ENCODE measurements at regions not wholly inside any gene's neighbourhood (a gene's known extent, or its start where the extent isn't known, plus 50 kb on each side); places are given as distances from the start of the nearest gene placed in this dataset.

- peak overlapping the region in 5 of 9 donors; percentile 19 to 76 (median 67) for H3K27ac Mint-ChIP-seq
- no peak overlapping the region for H3K27ac ChIP-seq (ENCODE audit: low read depth, low read length)
- DNase-seq (peak in 5 of 9 donors; percentile 18 to 35 (median 20)), ATAC-seq (no peak)
- ChIA-PET CTCF (interaction anchor here (1.0 to 1.5 kb wide), 2 partner anchors 50 to 500 kb away, joined by 3 read pairs; no protein-coding TSS in a partner anchor), POLR2A (interaction anchor here (1.0 to 1.1 kb wide), 2 partner anchors 8 to 15 kb away, joined by 3 read pairs; no protein-coding TSS in a partner anchor)
- intact Hi-C loops (cut with micrococcal nuclease): loop anchor here in 1 of 2 donors (5.0 kb wide), 3 partner anchors 51 to 149 kb away; no protein-coding TSS in a partner anchor
- H3K4me3 Mint-ChIP-seq: peak overlapping the region; percentile 26 to 84 (median 70)
- peak overlapping the region; percentile 23 for H3K4me3 ChIP-seq (ENCODE audit: low read length)
- no peaks in the 10 kb centered on the region for H3K27me3 ChIP-seq (ENCODE audit: control insufficient read depth in 2 of 2, insufficient read depth in 2 of 2, low read length in 2 of 2)
- H3K9me3 ChIP-seq (ENCODE audit: control insufficient read depth in 2 of 3, low read length in 3 of 3): no peaks in the 10 kb centered on the region
- H3K27me3 Mint-ChIP-seq: peaks cover 0 to 16% (median 0%) of the 10 kb centered on the region in 5 donors
- peaks cover 43 to 49% of the 10 kb centered on the region in 2 donors for H3K4me1 ChIP-seq (ENCODE audit: control insufficient read depth in 2 of 2, insufficient read depth in 2 of 2, low read length in 2 of 2)
- H3K9me3 Mint-ChIP-seq: no peaks in the 10 kb centered on the region
- peaks cover 0 to 4% (median 0%) of the 10 kb centered on the region in 5 donors for H3K36me3 Mint-ChIP-seq
- no peaks in the 10 kb centered on the region for H3K36me3 ChIP-seq (ENCODE audit: control insufficient read depth in 2 of 3, insufficient read depth in 3 of 3, low read length in 3 of 3)
- peaks cover 34 to 83% (median 72%) of the 10 kb centered on the region in 7 donors for H3K4me1 Mint-ChIP-seq
Observed at GRCh38 chr3:107978131-107979055, 112.4 kb downstream of the CD47 start.

- Histone ChIP-seq H3K27me3 (ENCODE audit: control insufficient read depth in 2 of 2, insufficient read depth in 2 of 2, low read length in 2 of 2) (no peaks in the 10 kb centered on the region), H3K4me1 (ENCODE audit: control insufficient read depth in 2 of 2, insufficient read depth in 2 of 2, low read length in 2 of 2) (peaks cover 43 to 49% of the 10 kb centered on the region in 2 donors), H3K9me3 (ENCODE audit: control insufficient read depth in 2 of 3, low read length in 3 of 3) (no peaks in the 10 kb centered on the region), H3K27ac (ENCODE audit: low read depth, low read length) (no peak overlapping the region), H3K4me3 (ENCODE audit: low read length) (no peak overlapping the region), H3K36me3 (ENCODE audit: control insufficient read depth in 2 of 3, insufficient read depth in 3 of 3, low read length in 3 of 3) (no peaks in the 10 kb centered on the region)
- no peak for ATAC-seq
- peak overlapping the region in 8 of 10 donors; percentile 4 to 84 (median 76) for H3K4me3 Mint-ChIP-seq
- CTCF ChIA-PET: interaction anchor here (1.5 to 1.6 kb wide), 2 partner anchors 8 to 500 kb away, joined by 3 to 8 read pairs; no protein-coding TSS in a partner anchor
- intact Hi-C loops (cut with micrococcal nuclease): loop anchor here in 1 of 2 donors (5.0 kb wide), 3 partner anchors 50 to 150 kb away; no protein-coding TSS in a partner anchor
- no peaks in the 10 kb centered on the region for H3K9me3 Mint-ChIP-seq
- DNase-seq: no peak
- peaks cover 0 to 21% (median 0%) of the 10 kb centered on the region in 5 donors for H3K27me3 Mint-ChIP-seq
- peaks cover 0 to 4% (median 0%) of the 10 kb centered on the region in 5 donors for H3K36me3 Mint-ChIP-seq
- peak overlapping the region in 3 of 9 donors; percentile 14 to 73 (median 14) for H3K27ac Mint-ChIP-seq
- peaks cover 34 to 83% (median 75%) of the 10 kb centered on the region in 7 donors for H3K4me1 Mint-ChIP-seq
- POLR2A ChIA-PET: interaction anchor here (1.0 kb wide), 1 partner anchor 8 kb away, joined by 3 read pairs; no protein-coding TSS in a partner anchor
Observed at GRCh38 chr3:107977221-107978130, 113.4 kb downstream of the CD47 start.

GRCh38 chr3:107976202-107976800 is 114.5 kb downstream of the CD47 start:
- Histone ChIP-seq H3K9me3 (ENCODE audit: control insufficient read depth in 2 of 3, low read length in 3 of 3) (no peaks in the 10 kb centered on the region), H3K27me3 (ENCODE audit: control insufficient read depth in 2 of 2, insufficient read depth in 2 of 2, low read length in 2 of 2) (no peaks in the 10 kb centered on the region), H3K4me3 (ENCODE audit: low read length) (peak overlapping the region; percentile 3), H3K4me1 (ENCODE audit: control insufficient read depth in 2 of 2, insufficient read depth in 2 of 2, low read length in 2 of 2) (peaks cover 43 to 49% of the 10 kb centered on the region in 2 donors), H3K36me3 (ENCODE audit: control insufficient read depth in 2 of 3, insufficient read depth in 3 of 3, low read length in 3 of 3) (no peaks in the 10 kb centered on the region), H3K27ac (ENCODE audit: low read depth, low read length) (no peak overlapping the region)
- CTCF ChIA-PET: interaction anchor here (1.6 kb wide), 1 partner anchor 10 kb away, joined by 8 read pairs; no protein-coding TSS in a partner anchor
- H3K27me3 Mint-ChIP-seq: peaks cover 0 to 21% (median 0%) of the 10 kb centered on the region in 5 donors
- DNase-seq (no peak), ATAC-seq (peak; percentile 20)
- peaks cover 34 to 75% (median 66%) of the 10 kb centered on the region in 7 donors for H3K4me1 Mint-ChIP-seq
- H3K27ac Mint-ChIP-seq: peak overlapping the region in 8 of 9 donors; percentile 0 to 90 (median 72)
- H3K9me3 Mint-ChIP-seq: no peaks in the 10 kb centered on the region
- intact Hi-C loops (cut with micrococcal nuclease): loop anchor here in 1 of 2 donors (5.0 kb wide), 3 partner anchors 49 to 151 kb away; no protein-coding TSS in a partner anchor
- peak overlapping the region in 9 of 10 donors; percentile 43 to 83 (median 67) for H3K4me3 Mint-ChIP-seq
- peaks cover 0 to 4% (median 0%) of the 10 kb centered on the region in 5 donors for H3K36me3 Mint-ChIP-seq
- POLR2A ChIA-PET: interaction anchor here (1.0 kb wide), 1 partner anchor 9 kb away, joined by 3 read pairs; no protein-coding TSS in a partner anchor

GRCh38 chr3:107975529-107976201 is 115.2 kb downstream of the CD47 start:
- ATAC-seq (peak; percentile 44), DNase-seq (peak in 5 of 9 donors; percentile 8 to 21 (median 20))
- peak overlapping the region in 9 of 10 donors; percentile 43 to 83 (median 67) for H3K4me3 Mint-ChIP-seq
- peak overlapping the region; percentile 0 to 90 (median 70) for H3K27ac Mint-ChIP-seq
- H3K4me1 Mint-ChIP-seq: peaks cover 34 to 71% (median 60%) of the 10 kb centered on the region in 7 donors
- CTCF ChIA-PET: no interaction called here
- POLR2A ChIA-PET: interaction anchor here (1.3 to 1.4 kb wide), 2 partner anchors 10 to 12 kb away, joined by 4 to 6 read pairs; no protein-coding TSS in a partner anchor
- H3K4me3 ChIP-seq (ENCODE audit: low read length): peak overlapping the region; percentile 3
- H3K27me3 Mint-ChIP-seq: peaks cover 0 to 21% (median 0%) of the 10 kb centered on the region in 5 donors
- no peaks in the 10 kb centered on the region for H3K27me3 ChIP-seq (ENCODE audit: control insufficient read depth in 2 of 2, insufficient read depth in 2 of 2, low read length in 2 of 2)
- H3K36me3 Mint-ChIP-seq: peaks cover 0 to 4% (median 0%) of the 10 kb centered on the region in 5 donors
- H3K36me3 ChIP-seq (ENCODE audit: control insufficient read depth in 2 of 3, insufficient read depth in 3 of 3, low read length in 3 of 3): no peaks in the 10 kb centered on the region
- H3K9me3 ChIP-seq (ENCODE audit: control insufficient read depth in 2 of 3, low read length in 3 of 3): no peaks in the 10 kb centered on the region
- H3K27ac ChIP-seq (ENCODE audit: low read depth, low read length): peak overlapping the region; percentile 31
- intact Hi-C loops (cut with micrococcal nuclease): loop anchor here in 1 of 2 donors (5.0 kb wide), 3 partner anchors 48 to 152 kb away; no protein-coding TSS in a partner anchor
- H3K4me1 ChIP-seq (ENCODE audit: control insufficient read depth in 2 of 2, insufficient read depth in 2 of 2, low read length in 2 of 2): peaks cover 43 to 49% of the 10 kb centered on the region in 2 donors
- no peaks in the 10 kb centered on the region for H3K9me3 Mint-ChIP-seq

GRCh38 chr3:107973961-107974360 is 116.9 kb downstream of the CD47 start:
- H3K4me1 Mint-ChIP-seq: peaks cover 26 to 68% (median 46%) of the 10 kb centered on the region in 7 donors

More at GRCh38 chr3:107973961-107974360, 116.9 kb downstream of the CD47 start:
- no peak for DNase-seq
- Mint-ChIP-seq H3K36me3 (no peaks in the 10 kb centered on the region), H3K27ac (no peak overlapping the region), H3K27me3 (peaks cover 0 to 18% (median 0%) of the 10 kb centered on the region in 5 donors), H3K9me3 (no peaks in the 10 kb centered on the region), H3K4me3 (no peak overlapping the region)
- Histone ChIP-seq H3K4me3 (ENCODE audit: low read length) (no peak overlapping the region), H3K9me3 (ENCODE audit: control insufficient read depth in 2 of 3, low read length in 3 of 3) (no peaks in the 10 kb centered on the region), H3K27ac (ENCODE audit: low read depth, low read length) (no peak overlapping the region), H3K4me1 (ENCODE audit: control insufficient read depth in 2 of 2, insufficient read depth in 2 of 2, low read length in 2 of 2) (peaks cover 34 to 41% of the 10 kb centered on the region in 2 donors), H3K36me3 (ENCODE audit: control insufficient read depth in 2 of 3, insufficient read depth in 3 of 3, low read length in 3 of 3) (no peaks in the 10 kb centered on the region), H3K27me3 (ENCODE audit: control insufficient read depth in 2 of 2, insufficient read depth in 2 of 2, low read length in 2 of 2) (no peaks in the 10 kb centered on the region)
- ChIA-PET CTCF (interaction anchor here (0.7 kb wide), 1 partner anchor 48 kb away, joined by 3 read pairs; no protein-coding TSS in a partner anchor), POLR2A (interaction anchor here (0.9 to 1.0 kb wide), 2 partner anchors 9 to 450 kb away, joined by 3 read pairs; no protein-coding TSS in a partner anchor)
- intact Hi-C loops (cut with micrococcal nuclease): no loop called here
- ATAC-seq: no peak

Measured in naive thymus-derived CD4-positive, alpha-beta T cell (primary cell).